GM18907 (cell line): ENCODE measurements at regions not wholly inside any gene's neighbourhood (a gene's known extent, or its start where the extent isn't known, plus 50 kb on each side); places are given as distances from the start of the nearest gene placed in this dataset.

ENCODE experiments used
- ATAC-seq: cut with Tn5 transposase; IDR thresholded peaks from one replicate; pipeline ENCODE4 v1.9.1; 2021; ENCODE audit warnings: mild to moderate bottlenecking, moderate library complexity; ENCODE audit not compliant: unreplicated experiment

- ATAC-seq: no peak
These were observed 149.5 kb upstream of the RPS6KA2 start for GRCh38 chr6:166776571-166776970.

- no peak for ATAC-seq
These were observed 148.8 kb upstream of the RPS6KA2 start for GRCh38 chr6:166775923-166776220.

- no peak for ATAC-seq
These were observed 148.3 kb upstream of the RPS6KA2 start for GRCh38 chr6:166775180-166775922.

- ATAC-seq: no peak
These were observed 147.7 kb upstream of the RPS6KA2 start for GRCh38 chr6:166774770-166775169.

GRCh38 chr6:166774292-166774691, 147.2 kb upstream of the RPS6KA2 start:
- ATAC-seq: no peak

GRCh38 chr6:166772518-166772917, 145.5 kb upstream of the RPS6KA2 start:
- no peak for ATAC-seq

GRCh38 chr6:166771701-166772100, 144.7 kb upstream of the RPS6KA2 start:
- no peak for ATAC-seq

- no peak for ATAC-seq
These were observed 143.4 kb upstream of the RPS6KA2 start for GRCh38 chr6:166770216-166771116.

GRCh38 chr6:166769648-166770047, 142.6 kb upstream of the RPS6KA2 start:
- no peak for ATAC-seq

GRCh38 chr6:166768761-166769160, 141.7 kb upstream of the RPS6KA2 start:
- ATAC-seq: no peak

GRCh38 chr6:166767230-166767629, 140.2 kb upstream of the RPS6KA2 start:
- no peak for ATAC-seq

- no peak for ATAC-seq
These were observed 139.7 kb upstream of the RPS6KA2 start for GRCh38 chr6:166766769-166767168.

GRCh38 chr6:166765234-166765541, 138.1 kb upstream of the RPS6KA2 start:
- ATAC-seq: no peak

- ATAC-seq: no peak
These were observed 137.6 kb upstream of the RPS6KA2 start for GRCh38 chr6:166764473-166765233.

- ATAC-seq: no peak
These were observed 136.8 kb upstream of the RPS6KA2 start for GRCh38 chr6:166763606-166764472.

GRCh38 chr6:166761801-166762200, 134.8 kb upstream of the RPS6KA2 start:
- ATAC-seq: no peak

GRCh38 chr6:166760288-166760687, 133.2 kb upstream of the RPS6KA2 start:
- no peak for ATAC-seq

GRCh38 chr6:166758136-166758704, 131.2 kb upstream of the RPS6KA2 start:
- ATAC-seq: no peak

- no peak for ATAC-seq
These were observed 130.4 kb upstream of the RPS6KA2 start for GRCh38 chr6:166757232-166758135.
